NB4 (cell line): ENCODE measurements at regions not wholly inside any gene's neighbourhood (a gene's known extent, or its start where the extent isn't known, plus 50 kb on each side); places are given as distances from the start of the nearest gene placed in this dataset.

Experiments used
- DNase-seq: peaks from one replicate; pipeline ENCODE4 v3.0.0; 2010; ENCODE audit warnings: low read depth
- H3K4me3 ChIP-seq: one replicate; pipeline ENCODE4 v1.5.1; 2011; ENCODE audit warnings: mild to moderate bottlenecking, low read depth, low read length, moderate library complexity
- MYC ChIP-seq: IDR thresholded peaks from 2 replicates; pipeline ENCODE4 v1.6.1; 2011; ENCODE audit warnings: low read depth, low read length
- POLR2A ChIP-seq: IDR thresholded peaks from 2 replicates; pipeline ENCODE4 v1.6.1; 2011; ENCODE audit warnings: mild to moderate bottlenecking; ENCODE audit not compliant: insufficient read length; ENCODE audit errors: extremely low read depth
- TF ChIP-seq, protein P1 (sequence below): IDR thresholded peaks from 2 replicates; pipeline ENCODE4 v1.6.1; 2011; ENCODE audit warnings: low read depth, low read length
- TF ChIP-seq, protein P2 (sequence below): IDR thresholded peaks from one replicate; pipeline ENCODE4 v1.5.1; 2012; ENCODE audit warnings: low read depth, low read length

DNA sequence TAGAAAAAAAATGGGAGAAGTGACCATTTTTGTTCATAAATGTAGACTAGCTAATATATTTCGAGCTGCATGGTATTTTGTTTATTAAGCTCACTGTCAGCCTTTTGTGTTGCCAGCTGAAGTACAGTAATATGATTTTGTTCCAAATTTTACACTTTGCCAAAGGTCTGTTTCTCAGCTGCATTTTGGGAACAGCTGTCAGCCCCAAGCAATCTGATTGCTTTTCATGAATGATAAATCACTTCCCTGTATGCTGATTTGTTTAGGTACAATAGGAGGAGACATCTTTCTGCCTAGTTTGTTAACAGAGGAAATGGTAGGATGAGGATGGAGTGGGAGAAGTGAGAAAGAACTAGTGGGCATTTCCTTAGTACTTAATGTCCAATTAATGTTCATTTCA is 79.3 kb downstream of the NABP1 start:
- H3K4me3 ChIP-seq = no peak overlapping the region
- no peak for TF ChIP-seq POLR2A
- TF ChIP-seq, protein P1, sequence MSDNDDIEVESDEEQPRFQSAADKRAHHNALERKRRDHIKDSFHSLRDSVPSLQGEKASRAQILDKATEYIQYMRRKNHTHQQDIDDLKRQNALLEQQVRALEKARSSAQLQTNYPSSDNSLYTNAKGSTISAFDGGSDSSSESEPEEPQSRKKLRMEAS = no peak
- TF ChIP-seq MYC = no peak
- TF ChIP-seq, protein P2, sequence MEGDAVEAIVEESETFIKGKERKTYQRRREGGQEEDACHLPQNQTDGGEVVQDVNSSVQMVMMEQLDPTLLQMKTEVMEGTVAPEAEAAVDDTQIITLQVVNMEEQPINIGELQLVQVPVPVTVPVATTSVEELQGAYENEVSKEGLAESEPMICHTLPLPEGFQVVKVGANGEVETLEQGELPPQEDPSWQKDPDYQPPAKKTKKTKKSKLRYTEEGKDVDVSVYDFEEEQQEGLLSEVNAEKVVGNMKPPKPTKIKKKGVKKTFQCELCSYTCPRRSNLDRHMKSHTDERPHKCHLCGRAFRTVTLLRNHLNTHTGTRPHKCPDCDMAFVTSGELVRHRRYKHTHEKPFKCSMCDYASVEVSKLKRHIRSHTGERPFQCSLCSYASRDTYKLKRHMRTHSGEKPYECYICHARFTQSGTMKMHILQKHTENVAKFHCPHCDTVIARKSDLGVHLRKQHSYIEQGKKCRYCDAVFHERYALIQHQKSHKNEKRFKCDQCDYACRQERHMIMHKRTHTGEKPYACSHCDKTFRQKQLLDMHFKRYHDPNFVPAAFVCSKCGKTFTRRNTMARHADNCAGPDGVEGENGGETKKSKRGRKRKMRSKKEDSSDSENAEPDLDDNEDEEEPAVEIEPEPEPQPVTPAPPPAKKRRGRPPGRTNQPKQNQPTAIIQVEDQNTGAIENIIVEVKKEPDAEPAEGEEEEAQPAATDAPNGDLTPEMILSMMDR = no peak
- DNase-seq = no peak

DNA sequence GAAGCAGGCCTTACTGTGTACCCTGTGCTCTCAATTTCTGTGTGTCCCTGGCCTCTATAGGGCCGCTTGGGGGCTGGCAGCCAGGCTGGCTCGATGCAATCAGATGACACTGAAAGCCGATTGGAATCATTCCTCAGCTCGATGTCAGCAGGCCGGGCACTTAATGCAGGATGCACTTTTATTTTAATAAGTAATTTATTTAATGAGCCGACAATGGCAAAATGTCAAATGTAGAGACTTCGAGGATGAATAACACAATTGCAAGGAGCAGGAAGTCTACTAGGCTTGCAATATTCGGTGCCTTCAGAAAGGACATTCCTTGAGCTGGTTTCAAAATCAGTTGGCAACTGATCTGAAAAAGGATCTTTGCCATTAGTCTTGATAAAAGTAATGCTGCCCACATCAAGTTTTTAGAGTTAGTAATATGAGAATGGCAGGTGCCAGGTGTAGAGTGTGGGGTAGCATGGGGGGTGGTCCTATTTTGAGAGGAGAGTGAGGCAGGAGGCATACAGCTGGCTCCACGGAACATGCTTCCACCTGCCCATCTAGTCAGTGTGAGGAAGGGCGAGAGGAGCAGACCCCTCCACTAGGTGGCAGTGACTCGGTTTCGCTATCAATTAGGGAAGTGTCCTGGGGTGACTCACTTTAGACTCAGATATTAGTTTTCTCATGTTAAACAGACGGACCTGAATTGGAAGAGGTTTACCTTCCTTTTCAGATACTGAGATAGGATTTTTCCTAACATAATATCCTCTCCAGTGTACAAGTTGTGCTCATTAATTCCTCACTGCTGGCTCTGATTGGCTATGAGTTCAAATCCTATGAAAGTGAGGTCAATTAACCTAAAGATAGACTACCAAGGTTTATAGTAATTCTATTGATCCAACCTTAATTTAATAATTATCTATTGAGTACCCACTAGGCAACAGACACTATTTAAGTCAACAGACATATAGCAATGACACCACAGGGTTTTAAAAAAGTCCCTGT is 80.9 kb downstream of the NABP1 start:
- H3K4me3 ChIP-seq = no peak overlapping the region
- TF ChIP-seq, protein P2 = peak; percentile 96
- TF ChIP-seq, protein P1 = no peak
- TF ChIP-seq POLR2A = no peak
- no peak for TF ChIP-seq MYC
- peak; percentile 82 for DNase-seq

DNA sequence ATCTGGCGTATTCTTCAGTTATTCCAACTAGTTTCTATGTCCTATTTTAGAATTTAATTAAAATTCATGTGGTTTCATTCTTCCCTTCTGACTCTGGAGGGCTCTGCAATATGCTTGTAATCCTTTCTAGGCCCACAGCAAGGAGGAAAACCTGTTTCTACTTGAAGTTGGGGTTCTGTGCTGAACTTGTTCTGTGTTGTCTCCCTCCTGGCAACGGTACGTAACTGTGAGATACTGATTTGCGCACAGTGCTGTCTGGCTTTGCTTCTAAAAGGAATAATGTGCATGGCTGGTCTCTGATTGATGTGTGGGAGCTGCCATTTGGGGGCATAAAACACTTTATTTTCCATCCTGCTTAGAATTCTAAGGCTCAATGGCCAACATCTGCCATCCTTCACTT is 81.7 kb downstream of the NABP1 start:
- no peak for DNase-seq
- TF ChIP-seq, protein P1 = no peak
- TF ChIP-seq, protein P2 = no peak
- no peak for TF ChIP-seq POLR2A
- TF ChIP-seq MYC = no peak
- H3K4me3 ChIP-seq = no peak overlapping the region

DNA sequence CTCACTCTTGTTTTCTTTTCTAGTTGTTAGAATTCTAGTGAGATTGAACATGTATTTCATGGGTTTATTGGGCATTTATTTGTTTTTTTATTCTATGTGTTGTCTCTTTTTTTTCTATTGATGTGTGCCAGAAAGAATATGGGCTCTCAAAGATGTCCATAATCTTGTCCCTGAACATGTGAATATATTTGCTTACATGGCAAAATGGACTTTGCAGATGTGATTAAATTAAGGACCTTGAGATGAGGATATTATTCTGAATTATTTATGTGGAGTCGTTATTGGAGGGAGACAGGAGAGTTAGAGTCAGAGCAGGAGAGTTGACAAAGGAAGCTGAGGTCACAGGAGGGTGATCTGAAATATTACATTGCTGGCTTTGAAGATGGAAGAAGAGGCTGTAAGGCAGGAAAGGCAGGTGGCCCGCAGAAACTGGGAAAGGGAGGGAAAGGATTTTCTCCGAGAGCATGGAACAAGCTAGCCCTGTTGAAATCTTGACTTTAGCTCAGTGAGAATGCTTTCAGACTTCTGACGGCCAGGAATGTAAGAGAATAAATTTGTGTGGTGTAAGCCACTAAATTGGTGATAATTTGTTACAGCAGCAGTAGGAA is 82.8 kb downstream of the NABP1 start:
- TF ChIP-seq, protein P2 = no peak
- TF ChIP-seq, protein P1 = no peak
- TF ChIP-seq POLR2A (no peak), MYC (no peak)
- no peak overlapping the region for H3K4me3 ChIP-seq
- DNase-seq = no peak

DNA sequence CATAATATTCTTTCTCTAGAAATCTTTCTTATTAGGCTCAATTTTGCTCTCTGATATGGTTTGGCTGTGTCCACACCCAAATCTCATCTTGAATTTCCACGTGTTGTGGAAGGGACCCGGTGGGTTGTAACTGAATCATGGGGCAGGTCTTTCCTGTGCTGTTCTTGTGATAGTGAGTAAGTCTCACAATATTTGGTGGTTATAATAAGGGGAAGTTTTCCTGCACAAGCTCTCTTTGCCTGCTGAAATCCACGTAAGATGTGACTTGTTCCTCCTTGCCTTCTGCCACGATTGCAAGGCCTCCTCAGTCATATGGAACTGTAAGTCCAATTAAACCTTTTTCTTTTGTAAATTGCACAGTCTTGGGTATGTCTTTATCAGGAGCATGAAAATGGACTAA is 73.8 kb downstream of the CAVIN2 start:
- TF ChIP-seq, protein P1 = no peak
- TF ChIP-seq, protein P2 = no peak
- TF ChIP-seq POLR2A = no peak
- no peak for DNase-seq
- no peak overlapping the region for H3K4me3 ChIP-seq
